Islet precursor cell (in vitro differentiated cells): ENCODE measurements at regions not wholly inside any gene's neighbourhood (a gene's known extent, or its start where the extent isn't known, plus 50 kb on each side); places are given as distances from the start of the nearest gene placed in this dataset.
"Not testable (repeated sequence)": the region's sequence is repeated elsewhere in the genome, so short reads cannot be mapped to it uniquely, and the experiment has no call there.

Experiments used
- DNase-seq: peaks from one replicate; pipeline ENCODE4 v3.0.0-alpha.2; 2018

DNA sequence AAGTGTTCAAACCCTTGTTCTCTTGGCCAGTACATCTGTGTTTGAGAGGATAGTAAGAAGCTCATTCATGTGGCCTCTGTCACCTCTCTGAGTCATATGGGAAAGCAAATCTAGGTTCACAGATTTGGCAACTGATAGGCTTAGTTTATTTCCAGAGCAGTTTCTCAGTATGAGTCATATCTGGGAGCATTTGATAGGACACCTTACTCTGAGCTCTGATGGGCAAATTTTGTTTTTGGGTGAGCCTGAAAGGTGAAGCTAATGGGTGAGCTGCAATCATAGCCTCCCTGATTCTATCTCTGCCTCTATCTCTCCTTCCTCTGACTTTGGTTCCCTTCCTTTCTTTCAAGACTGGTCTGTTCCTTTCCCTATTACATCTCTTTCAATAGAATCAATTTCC, 134.4 kb downstream of the S1PR1 start:
- DNase-seq: peak; percentile 70

DNA sequence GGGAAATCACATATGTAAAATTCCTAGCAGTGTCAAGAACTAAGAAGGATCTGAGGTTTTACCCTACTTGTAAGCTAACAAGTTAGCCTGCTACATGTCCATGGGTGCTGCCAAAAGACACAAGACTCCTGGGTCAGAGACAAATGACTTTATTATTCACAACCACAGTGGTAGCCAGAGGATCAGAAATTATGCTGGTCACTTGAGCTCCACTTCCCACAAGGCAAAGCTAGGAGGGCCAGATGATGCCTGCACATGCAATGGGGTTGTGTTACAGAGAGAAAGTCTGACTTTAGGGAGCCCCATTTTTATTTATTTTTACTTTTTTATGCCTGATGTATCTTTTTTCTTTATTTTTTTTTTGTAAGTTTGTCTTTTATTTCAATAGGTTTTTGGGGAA, 136.8 kb downstream of the S1PR1 start:
- no peak for DNase-seq

- not testable (repeated sequence) for DNase-seq
Measured at GRCh38 chr1:101375448-101375847, 138.6 kb downstream of the S1PR1 start.

DNA sequence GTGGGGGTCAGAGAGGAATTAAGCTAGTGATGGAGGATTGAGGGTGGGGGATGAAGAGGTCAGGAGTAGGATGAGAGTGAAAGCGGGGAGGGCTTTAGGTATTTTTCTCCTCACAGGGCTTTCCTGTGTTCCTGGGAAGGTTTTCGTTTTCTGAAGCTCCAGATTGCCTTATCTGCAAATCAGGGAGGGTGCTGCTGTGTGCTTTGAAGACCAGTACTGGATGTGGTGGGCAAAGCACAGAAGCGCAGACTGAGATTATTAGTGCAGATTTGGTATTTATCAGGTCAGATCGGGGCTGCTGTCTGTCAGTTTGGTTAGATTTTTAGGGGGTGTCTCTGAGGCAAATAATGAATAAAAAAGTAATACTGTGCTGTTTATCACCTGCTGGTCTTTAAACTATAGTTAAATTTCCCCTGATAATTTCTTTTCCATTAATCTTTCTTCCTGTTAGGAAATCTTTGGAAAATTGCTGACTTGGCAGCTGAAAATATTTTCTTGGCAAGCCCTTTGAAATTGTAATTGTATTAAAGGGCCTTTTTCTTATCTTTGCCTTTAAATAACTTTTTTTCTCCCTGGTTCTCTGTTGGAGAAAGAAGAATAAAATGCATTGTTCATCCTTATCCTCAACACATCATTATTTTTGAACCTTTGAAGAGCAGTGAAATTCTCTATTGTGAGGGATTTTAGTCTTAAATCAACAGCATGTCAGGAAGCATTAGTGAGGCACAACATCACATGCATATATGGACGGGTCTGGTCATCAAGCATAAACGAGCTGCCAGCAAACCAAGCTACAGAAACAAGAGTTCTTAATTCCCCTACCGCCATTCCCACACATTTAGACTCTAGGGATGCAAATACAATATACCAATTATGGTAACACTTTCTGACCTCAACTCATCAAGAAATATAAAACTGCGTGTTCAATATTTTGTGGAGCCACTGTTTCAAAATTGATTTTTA, 139.6 kb downstream of the S1PR1 start:
- DNase-seq: no peak

DNA sequence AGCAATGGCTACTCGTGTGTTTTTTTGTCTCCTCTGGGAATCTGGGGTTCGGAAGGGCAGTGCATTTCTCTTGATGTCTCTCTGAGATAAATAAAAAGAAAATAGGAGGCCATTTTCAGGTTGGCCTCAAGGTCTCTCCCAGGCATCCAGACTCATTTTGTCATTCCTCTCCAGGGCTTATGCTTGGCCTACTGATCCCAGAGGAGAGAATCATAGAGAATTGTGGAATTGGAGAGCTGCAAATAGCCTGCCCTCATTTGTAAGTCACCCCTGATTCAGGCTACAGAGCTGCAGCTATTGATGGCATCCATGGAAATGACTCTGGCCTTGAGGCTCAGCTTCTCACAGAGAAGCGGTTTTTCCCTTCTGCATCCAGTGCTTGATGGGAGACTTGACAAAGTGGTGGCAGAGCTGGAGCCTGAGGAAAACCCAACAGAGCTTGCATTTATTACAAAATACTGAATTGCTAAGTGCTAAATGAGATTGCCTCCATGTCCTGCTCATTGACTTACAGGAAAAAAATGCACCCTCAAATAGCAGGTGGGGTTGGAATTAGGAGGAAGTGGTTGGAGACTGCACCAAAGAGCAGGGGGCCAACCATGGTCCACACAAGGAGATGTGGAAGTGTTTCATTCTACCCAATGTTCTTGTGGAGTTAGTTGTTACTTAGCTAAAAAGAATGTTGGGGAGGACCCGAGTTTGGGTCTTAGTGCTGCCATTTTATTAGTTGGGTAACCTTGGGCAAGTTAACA, 140.4 kb downstream of the S1PR1 start:
- no peak for DNase-seq

DNA sequence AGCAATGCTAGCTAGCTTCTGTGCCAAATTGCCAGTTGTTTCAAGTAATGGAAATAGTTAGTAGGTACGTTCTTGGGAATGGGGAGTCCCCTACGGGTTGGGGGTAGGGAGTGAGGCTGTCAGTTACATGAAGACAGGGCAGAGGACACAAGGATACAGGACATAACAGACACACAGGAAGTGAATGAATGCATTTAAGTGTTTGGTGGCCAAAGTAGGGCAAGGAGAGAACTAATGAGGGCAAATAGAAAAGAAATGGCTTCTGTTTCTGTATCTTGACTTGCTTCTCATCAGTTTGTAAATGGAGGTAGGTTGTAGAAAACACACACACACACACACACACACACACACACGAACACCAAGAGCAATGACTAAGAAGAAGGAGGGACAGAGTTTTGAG, 142.2 kb downstream of the S1PR1 start:
- no peak for DNase-seq

GRCh38 chr1:101379950-101380349, 143.1 kb downstream of the S1PR1 start:
- DNase-seq: no peak

GRCh38 chr1:101382135-101382534, 145.3 kb downstream of the S1PR1 start:
- no peak for DNase-seq

DNA sequence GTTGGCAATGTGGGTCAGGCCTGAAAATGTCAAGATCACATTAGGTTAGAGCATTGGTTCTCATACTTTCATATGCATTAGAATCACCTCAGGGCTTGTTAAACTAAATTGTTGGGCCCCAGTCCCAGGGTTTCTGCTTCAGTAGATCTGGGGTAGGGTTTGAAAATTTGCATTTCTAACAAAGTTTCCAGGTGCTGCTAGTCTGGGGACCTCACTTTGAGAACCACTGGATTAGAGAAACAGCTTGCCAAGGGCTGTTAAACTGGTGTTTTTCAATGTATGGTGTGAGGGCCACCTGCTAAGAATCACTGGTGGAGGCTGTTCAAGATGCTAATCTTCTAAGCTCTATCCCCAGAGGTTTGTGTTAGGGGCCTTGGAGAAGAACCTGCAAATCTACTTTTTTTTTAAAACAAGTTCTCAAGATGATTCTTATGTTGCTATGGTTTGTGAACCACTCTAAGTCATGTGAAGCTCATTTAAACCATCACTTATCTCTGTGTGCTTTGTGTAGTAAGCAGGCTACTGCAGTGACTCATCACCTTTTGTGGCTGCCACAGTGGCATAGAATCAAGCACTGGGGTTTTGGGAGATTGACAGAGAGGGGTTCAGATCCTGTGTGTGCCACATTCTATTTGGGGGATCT, 152.2 kb downstream of the S1PR1 start:
- no peak for DNase-seq

GRCh38 chr1:101389547-101389929, 152.7 kb downstream of the S1PR1 start:
- DNase-seq: no peak

GRCh38 chr1:101392552-101392951, 155.7 kb downstream of the S1PR1 start:
- no peak for DNase-seq

DNA sequence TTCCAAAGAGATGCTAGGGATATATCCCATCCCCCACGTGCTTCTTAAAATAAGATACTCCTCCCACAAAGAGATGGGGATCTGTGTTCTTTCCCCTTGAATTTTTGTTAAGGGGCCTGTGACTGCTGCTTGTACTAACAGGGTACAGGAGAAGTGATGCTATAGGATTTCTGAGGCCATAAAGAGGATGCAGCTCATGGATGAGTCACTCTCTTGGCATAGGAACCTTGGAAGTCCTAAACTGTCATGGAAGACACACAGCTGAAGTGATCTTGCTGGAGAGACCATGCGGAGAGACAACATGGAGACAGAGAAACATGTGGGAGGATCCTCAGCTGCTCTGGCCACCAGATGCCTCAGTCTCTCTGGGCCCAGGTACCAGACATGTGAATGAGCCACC, 157.2 kb downstream of the S1PR1 start:
- no peak for DNase-seq

GRCh38 chr1:101399222-101399621, 162.4 kb downstream of the S1PR1 start:
- no peak for DNase-seq

DNA sequence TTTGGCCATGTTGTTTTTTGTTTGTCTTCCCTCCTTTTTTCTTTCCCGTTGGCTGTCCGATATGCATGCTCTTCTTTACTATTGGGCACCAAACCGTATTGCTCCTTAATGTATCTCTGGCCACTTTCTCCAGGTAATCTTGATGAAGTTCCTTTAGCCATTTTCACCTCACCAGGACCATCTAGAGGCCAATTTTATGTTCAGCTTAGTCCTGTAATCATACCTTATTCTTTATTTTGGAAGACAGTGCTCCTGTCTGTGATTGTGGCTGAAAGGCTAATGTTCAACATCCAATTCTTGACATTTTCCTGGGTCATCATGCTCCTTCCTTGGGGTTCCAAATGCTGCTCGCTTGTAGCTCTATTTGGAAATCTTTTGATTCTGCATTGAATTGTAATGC, 169.5 kb downstream of the S1PR1 start:
- DNase-seq: no peak

DNA sequence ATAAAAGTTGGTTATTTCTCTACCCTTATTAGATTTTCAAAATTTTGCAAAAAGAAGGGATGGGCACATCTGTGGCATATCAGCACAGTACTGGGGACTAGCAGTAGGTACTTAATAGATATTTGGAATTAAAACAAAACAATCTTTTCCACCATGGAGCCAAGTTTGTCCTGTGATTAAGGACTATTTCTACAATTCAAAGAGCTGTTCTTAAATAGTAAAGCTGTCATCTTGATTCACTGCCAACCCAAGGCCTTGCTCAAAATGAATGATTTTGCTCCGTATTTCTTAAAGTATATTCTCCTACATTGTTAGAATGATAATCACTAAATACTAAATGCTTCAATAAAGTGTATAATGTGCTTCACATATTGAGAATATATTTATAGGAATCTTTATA, 169.9 kb downstream of the S1PR1 start:
- DNase-seq: no peak

DNA sequence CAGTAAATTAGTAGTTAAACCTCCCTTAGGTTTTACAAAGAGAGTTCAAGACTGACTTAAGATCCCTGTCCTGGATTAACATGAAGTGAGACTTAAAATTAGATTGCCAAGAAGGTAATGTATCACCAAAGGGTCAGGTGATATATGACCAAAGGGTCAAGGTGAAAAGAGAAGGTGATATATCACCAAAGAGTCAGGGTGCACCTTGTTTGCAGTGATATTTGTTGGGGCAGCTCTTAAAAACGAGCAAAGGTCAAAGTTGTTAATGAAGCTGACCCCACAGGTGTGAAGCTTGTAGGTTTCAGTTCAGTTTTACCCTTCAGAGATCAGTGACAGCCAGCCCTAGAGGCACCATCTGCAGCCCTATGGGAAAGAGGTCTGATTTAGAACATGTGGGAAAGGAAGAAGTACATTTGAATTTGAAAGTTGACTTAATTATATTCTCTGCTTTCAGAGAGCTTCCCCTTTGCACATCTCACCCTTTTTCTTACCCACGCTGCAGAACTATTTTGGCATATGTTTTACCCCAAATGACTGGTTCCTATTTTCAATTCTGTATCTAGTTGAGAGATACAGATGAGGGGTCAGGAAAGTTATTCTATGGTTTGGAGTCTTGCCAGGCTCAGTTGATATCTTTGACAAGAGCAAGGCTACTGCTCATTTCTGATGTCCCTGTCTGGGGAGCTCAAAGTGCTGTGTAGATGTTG, 170.8 kb downstream of the S1PR1 start:
- DNase-seq: no peak

GRCh38 chr1:101408212-101409042, 171.6 kb downstream of the S1PR1 start:
- no peak for DNase-seq

GRCh38 chr1:101409102-101409501, 172.3 kb downstream of the S1PR1 start:
- DNase-seq: no peak

DNA sequence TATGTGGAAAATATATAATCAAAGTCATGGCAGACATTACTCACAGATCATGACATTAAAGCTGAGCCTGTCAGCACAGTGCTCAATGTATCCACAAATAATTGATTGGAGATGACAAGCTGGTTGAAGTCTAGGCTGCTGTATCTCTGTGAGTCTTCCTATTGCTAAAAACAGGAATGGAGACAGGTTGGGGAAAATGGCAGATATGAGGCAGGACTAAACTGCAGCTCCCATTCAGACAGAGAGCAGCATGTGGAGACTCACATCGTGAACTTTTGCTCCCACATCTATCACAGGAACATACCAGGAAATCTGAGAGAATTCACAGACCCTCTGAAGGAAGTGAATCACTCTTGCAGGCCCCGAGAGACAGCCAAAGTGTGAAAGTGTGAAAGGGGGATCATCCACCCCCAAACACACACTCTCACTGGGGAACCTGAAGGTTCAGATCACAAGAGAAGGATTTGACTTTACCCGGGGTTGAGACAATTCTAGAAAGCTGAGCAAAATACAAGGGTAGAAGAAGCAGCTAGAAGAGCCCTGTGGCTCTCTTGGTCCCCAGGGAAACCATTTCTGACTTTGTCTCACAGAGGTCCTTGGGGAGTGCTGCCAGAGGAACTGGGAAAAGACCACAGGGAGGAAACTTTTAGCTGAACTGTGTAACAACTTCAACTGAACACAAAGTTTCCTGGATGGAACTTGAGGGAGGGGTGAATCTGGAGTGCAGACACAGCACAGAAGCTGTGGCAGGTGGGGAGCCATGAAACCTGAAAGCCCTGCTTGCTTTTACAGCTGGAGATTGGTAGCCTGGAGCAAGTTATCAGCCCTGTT, 173.4 kb downstream of the S1PR1 start:
- DNase-seq: no peak

- DNase-seq: no peak
Measured at GRCh38 chr1:101420406-101420805, 183.6 kb downstream of the S1PR1 start.

- not testable (repeated sequence) for DNase-seq
Measured at GRCh38 chr1:101428083-101428482, 191.3 kb downstream of the S1PR1 start.
